ENCODE measurements at regions not wholly inside any gene's neighbourhood (a gene's known extent, or its start where the extent isn't known, plus 50 kb on each side); places are given as distances from the start of the nearest gene placed in this dataset.

- ATAC-seq = no peak
- H3K27me3 Mint-ChIP-seq = no peaks in the 10 kb centered on the region
- H3K4me3 Mint-ChIP-seq = no peak overlapping the region
- H3K27ac Mint-ChIP-seq = no peak overlapping the region
- H3K4me1 Mint-ChIP-seq = no peaks in the 10 kb centered on the region
- H3K9me3 Mint-ChIP-seq = peaks cover 10% of the 10 kb centered on the region
- H3K36me3 Mint-ChIP-seq = no peaks in the 10 kb centered on the region
These were observed 95.5 kb upstream of the PDE3A start for GRCh38 chr12:20272801-20273200.

GRCh38 chr12:20274008-20274407 lies 94.3 kb upstream of the PDE3A start:
- Mint-ChIP-seq H3K36me3 (no peaks in the 10 kb centered on the region), H3K27me3 (no peaks in the 10 kb centered on the region), H3K27ac (no peak overlapping the region), H3K4me1 (no peaks in the 10 kb centered on the region), H3K4me3 (no peak overlapping the region), H3K9me3 (peaks cover 7% of the 10 kb centered on the region)
- ATAC-seq = no peak

GRCh38 chr12:20278276-20278675 lies 90.1 kb upstream of the PDE3A start:
- H3K27me3 Mint-ChIP-seq = no peaks in the 10 kb centered on the region
- no peak overlapping the region for H3K4me3 Mint-ChIP-seq
- peaks cover 2% of the 10 kb centered on the region for H3K9me3 Mint-ChIP-seq
- H3K4me1 Mint-ChIP-seq = no peaks in the 10 kb centered on the region
- ATAC-seq = no peak
- no peaks in the 10 kb centered on the region for H3K36me3 Mint-ChIP-seq
- no peak overlapping the region for H3K27ac Mint-ChIP-seq

DNA sequence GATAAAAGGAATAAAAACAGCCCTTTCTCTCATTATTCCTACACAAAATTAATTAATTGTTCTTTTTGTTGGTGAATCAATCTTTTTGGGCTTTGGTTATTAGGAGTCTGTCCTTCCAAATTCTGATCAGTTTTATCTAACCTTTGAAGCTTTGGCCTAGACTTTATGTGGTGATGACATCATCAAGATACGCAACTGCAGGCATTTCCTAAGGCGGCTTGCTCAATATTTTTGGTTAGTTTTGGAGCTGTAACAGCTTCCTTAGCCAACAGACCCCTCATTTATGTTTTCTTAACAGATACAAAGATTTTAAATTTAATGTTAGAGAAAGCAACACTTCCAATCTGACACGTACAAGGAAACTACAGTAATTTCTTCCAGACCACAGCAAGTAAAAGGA lies 87.8 kb upstream of the PDE3A start:
- ATAC-seq = no peak
- no peak overlapping the region for H3K27ac Mint-ChIP-seq
- no peaks in the 10 kb centered on the region for H3K27me3 Mint-ChIP-seq
- H3K9me3 Mint-ChIP-seq = no peaks in the 10 kb centered on the region
- no peaks in the 10 kb centered on the region for H3K4me1 Mint-ChIP-seq
- no peak overlapping the region for H3K4me3 Mint-ChIP-seq
- H3K36me3 Mint-ChIP-seq = no peaks in the 10 kb centered on the region

DNA sequence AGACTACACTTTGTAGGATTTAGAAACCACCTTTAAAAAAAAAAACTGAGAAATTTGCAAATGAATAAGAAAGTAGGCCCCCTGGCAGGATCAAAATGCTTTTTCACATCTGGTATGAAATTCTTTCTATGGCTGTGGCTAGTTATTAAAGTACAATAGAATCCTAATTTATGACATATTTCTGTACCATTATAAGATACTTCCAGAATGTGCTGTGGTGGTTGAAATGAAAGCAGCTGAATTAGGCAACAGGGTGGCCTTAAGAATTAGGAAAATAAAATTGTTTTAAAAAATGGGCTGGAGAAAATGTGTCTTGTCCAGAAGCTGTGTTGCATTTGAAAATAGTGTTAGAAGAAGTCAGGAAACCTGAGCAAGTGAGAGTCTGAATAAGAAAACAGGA lies 85.9 kb upstream of the PDE3A start:
- Mint-ChIP-seq H3K36me3 (no peaks in the 10 kb centered on the region), H3K27ac (no peak overlapping the region), H3K9me3 (peaks cover 5% of the 10 kb centered on the region), H3K4me3 (no peak overlapping the region), H3K4me1 (no peaks in the 10 kb centered on the region), H3K27me3 (no peaks in the 10 kb centered on the region)
- no peak for ATAC-seq

- H3K4me3 Mint-ChIP-seq = no peak overlapping the region
- H3K36me3 Mint-ChIP-seq = no peaks in the 10 kb centered on the region
These were observed 84.9 kb upstream of the PDE3A start for GRCh38 chr12:20283482-20283881.

DNA sequence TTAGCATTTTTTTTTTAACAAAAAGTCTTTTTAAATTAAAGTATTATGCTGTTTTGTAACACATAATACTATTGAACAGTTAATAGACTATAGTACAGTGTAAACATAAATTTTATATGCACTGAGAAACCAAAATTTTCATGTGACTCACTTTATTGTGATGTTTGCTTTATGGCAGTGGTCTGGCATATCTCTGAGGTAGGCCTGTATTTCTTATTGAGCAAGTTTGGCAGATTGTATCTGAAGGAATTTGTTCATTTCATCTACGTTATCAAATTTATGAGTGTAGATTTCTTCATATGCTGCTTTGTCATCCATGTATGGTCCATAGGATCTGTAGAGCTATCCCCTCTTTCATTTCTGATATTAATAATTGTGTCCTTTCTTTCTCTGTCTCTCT lies 78.8 kb upstream of the PDE3A start:
- no peak overlapping the region for H3K4me3 Mint-ChIP-seq
- peaks cover 10% of the 10 kb centered on the region for H3K9me3 Mint-ChIP-seq
- H3K27ac Mint-ChIP-seq = no peak overlapping the region
- no peaks in the 10 kb centered on the region for H3K27me3 Mint-ChIP-seq
- no peaks in the 10 kb centered on the region for H3K36me3 Mint-ChIP-seq
- no peaks in the 10 kb centered on the region for H3K4me1 Mint-ChIP-seq
- ATAC-seq = no peak

More at GRCh38 chr12:20283482-20283881, 84.9 kb upstream of the PDE3A start:
- H3K4me1 Mint-ChIP-seq = no peaks in the 10 kb centered on the region
- no peaks in the 10 kb centered on the region for H3K27me3 Mint-ChIP-seq
- peaks cover 5% of the 10 kb centered on the region for H3K9me3 Mint-ChIP-seq
- no peak for ATAC-seq
- no peak overlapping the region for H3K27ac Mint-ChIP-seq

DNA sequence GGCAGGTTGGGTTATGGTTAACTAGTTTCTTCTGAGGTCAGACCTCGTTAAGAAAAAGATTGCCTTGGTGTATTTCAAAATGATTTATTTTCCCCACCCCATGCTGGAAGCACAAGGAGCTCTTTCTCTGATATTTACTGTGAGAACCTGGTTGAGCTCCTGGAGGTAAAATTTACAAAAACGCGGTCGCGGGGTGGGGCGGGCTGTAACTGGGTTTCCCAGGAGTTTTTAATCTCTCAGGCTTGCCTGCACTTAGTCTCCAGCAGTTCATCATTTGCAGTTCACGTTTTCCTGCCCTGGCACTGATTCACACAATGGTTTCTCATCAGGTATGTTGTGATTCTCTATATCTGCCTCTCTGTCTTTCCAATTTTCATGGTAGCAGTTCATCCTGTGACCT lies 67.9 kb upstream of the PDE3A start:
- Mint-ChIP-seq H3K27me3 (no peaks in the 10 kb centered on the region), H3K36me3 (no peaks in the 10 kb centered on the region), H3K9me3 (peaks cover 15% of the 10 kb centered on the region), H3K27ac (no peak overlapping the region), H3K4me1 (no peaks in the 10 kb centered on the region), H3K4me3 (no peak overlapping the region)
- ATAC-seq = no peak

DNA sequence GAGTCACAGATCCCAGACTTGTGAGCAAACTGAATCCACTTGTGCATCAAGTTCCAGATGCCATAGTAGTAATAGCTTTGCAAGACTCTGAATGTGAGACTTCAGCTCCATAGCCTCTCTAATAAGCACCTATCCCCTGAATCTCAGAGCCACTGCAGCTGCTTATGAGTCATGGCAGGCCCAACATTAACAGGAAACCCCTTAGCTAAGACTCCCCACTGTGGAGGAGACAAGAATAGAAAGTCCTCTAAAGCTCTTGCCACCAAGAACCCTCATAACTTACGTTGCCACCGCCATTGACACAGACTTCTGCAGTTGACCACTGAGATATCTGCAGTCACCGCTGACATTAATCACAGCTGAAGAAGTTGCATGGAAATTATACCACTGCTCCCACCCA lies 62.9 kb upstream of the PDE3A start:
- Mint-ChIP-seq H3K27me3 (no peaks in the 10 kb centered on the region), H3K9me3 (peaks cover 20% of the 10 kb centered on the region), H3K4me1 (no peaks in the 10 kb centered on the region), H3K4me3 (no peak overlapping the region), H3K36me3 (no peaks in the 10 kb centered on the region), H3K27ac (no peak overlapping the region)
- no peak for ATAC-seq

DNA sequence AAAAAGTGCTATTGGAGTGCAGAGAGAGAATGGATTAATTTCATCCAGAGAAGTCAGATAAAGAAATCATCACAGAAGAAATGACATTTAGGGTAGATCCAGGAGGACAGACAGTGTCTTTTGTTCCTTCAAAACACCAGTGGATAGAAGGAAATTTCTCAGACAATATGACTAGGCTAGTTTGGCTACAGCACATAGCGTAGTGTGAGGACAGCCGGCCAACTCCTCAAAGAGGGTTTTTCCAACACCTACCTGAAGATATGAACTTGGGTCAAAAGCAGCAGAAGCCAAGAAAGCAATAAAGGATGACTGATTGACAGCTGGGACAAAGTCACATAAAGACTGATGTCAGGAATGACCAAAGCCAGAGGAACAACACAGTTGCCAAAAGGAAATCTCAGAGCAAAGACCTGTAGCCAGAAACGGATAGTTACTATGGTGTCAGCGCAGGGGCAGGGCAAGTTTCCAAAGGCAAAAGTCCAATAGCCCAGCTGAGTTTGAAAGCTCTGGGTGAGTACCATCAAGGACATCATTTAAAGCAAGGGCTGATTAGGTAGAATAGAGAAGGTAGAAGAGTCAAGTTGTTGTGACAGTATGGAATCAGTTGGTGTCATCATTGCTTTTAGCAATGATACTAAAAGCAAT lies 58.7 kb upstream of the PDE3A start:
- Mint-ChIP-seq H3K27me3 (no peaks in the 10 kb centered on the region), H3K36me3 (no peaks in the 10 kb centered on the region), H3K4me3 (no peak overlapping the region), H3K9me3 (peaks cover 20% of the 10 kb centered on the region), H3K4me1 (no peaks in the 10 kb centered on the region), H3K27ac (no peak overlapping the region)
- no peak for ATAC-seq

GRCh38 chr12:20314328-20314727 lies 54.0 kb upstream of the PDE3A start:
- Mint-ChIP-seq H3K4me1 (no peaks in the 10 kb centered on the region), H3K27me3 (no peaks in the 10 kb centered on the region), H3K9me3 (peaks cover 4% of the 10 kb centered on the region), H3K27ac (no peak overlapping the region), H3K36me3 (no peaks in the 10 kb centered on the region), H3K4me3 (no peak overlapping the region)
- no peak for ATAC-seq

DNA sequence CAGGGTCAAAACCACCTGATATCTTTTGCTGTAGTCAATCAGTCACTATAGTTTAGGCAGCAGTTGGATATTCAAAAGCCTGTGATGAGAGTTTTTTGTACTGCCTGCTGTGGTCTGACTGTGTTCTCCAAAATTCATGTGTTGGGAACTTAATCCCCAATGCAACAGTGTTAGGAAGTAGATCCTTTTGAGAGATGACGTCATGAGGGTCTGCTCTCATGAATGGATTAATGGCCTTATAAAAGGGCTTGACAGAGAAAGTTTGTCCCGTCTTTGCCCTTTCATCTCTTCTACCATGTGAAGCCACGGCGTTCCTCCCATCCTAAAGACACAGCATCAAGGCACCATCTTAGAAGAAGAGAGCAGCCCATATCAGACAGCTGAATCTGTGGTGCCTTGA lies 50.8 kb upstream of the PDE3A start:
- Mint-ChIP-seq H3K36me3 (no peaks in the 10 kb centered on the region), H3K4me1 (no peaks in the 10 kb centered on the region), H3K9me3 (no peaks in the 10 kb centered on the region), H3K27ac (no peak overlapping the region), H3K27me3 (no peaks in the 10 kb centered on the region), H3K4me3 (no peak overlapping the region)
- no peak for ATAC-seq
